ENCODE measurements at regions not wholly inside any gene's neighbourhood (a gene's known extent, or its start where the extent isn't known, plus 50 kb on each side); places are given as distances from the start of the nearest gene placed in this dataset.

DNA sequence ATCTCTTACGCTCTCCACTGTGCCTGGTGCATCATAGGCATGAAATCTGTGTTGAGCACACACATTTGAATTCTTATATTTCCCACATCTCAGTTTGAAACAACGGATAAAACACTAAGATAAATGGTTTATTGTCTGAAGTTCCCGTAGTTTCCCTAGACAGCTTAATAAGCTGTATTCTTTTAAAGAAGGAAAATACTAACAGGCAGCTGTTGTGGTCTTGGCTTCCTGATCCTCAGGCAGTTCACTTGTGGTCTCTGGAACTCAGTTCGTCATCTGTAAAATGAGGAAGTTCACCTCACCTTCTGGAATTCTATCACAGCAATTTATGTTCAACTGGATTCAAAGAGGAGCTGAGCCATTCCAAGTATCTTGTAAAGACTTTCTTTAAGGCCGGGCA, 1805.6 kb upstream of the TENM3 start:
- Histone ChIP-seq H3K27me3 (no peaks in the 10 kb centered on the region), H3K9me3 (no peaks in the 10 kb centered on the region), H3K27ac (no peak overlapping the region), H3K4me3 (no peak overlapping the region), H3K36me3 (no peaks in the 10 kb centered on the region), H3K4me1 (no peaks in the 10 kb centered on the region)
- ATAC-seq (no peak), DNase-seq (no peak)
- 65 to 82% (median 77%) methylated on average over 5 of the region's 5 CpGs for WGBS, 4 donors
- no peak for TF ChIP-seq POLR2A (IDR thresholded peaks at IDR 0.05)
- TF ChIP-seq, protein P1, sequence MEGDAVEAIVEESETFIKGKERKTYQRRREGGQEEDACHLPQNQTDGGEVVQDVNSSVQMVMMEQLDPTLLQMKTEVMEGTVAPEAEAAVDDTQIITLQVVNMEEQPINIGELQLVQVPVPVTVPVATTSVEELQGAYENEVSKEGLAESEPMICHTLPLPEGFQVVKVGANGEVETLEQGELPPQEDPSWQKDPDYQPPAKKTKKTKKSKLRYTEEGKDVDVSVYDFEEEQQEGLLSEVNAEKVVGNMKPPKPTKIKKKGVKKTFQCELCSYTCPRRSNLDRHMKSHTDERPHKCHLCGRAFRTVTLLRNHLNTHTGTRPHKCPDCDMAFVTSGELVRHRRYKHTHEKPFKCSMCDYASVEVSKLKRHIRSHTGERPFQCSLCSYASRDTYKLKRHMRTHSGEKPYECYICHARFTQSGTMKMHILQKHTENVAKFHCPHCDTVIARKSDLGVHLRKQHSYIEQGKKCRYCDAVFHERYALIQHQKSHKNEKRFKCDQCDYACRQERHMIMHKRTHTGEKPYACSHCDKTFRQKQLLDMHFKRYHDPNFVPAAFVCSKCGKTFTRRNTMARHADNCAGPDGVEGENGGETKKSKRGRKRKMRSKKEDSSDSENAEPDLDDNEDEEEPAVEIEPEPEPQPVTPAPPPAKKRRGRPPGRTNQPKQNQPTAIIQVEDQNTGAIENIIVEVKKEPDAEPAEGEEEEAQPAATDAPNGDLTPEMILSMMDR (IDR thresholded peaks at IDR 0.05): no peak
- intact Hi-C loops (cut with DNase I): no loop called here

- intact Hi-C loops (cut with DNase I): no loop called here
- Histone ChIP-seq H3K36me3 (no peaks in the 10 kb centered on the region), H3K4me1 (no peaks in the 10 kb centered on the region), H3K4me3 (no peak overlapping the region), H3K9me3 (no peaks in the 10 kb centered on the region), H3K27ac (no peak overlapping the region), H3K27me3 (no peaks in the 10 kb centered on the region)
- 54 to 65% (median 61%) methylated on average over 1 of the region's 1 CpG for WGBS, 4 donors
- TF ChIP-seq, protein P1 (IDR thresholded peaks at IDR 0.05): no peak
- TF ChIP-seq POLR2A (IDR thresholded peaks at IDR 0.05): no peak
- DNase-seq (no peak), ATAC-seq (no peak)
Measured at GRCh38 chr4:180448306-180448705, 1794.9 kb upstream of the TENM3 start.

GRCh38 chr4:180449395-180449956, 1793.7 kb upstream of the TENM3 start:
- Histone ChIP-seq H3K4me3 (no peak overlapping the region), H3K27ac (no peak overlapping the region), H3K36me3 (no peaks in the 10 kb centered on the region), H3K9me3 (no peaks in the 10 kb centered on the region), H3K4me1 (no peaks in the 10 kb centered on the region), H3K27me3 (no peaks in the 10 kb centered on the region)
- ATAC-seq (no peak), DNase-seq (no peak)
- 24 to 36% (median 27%) methylated on average over 6 of the region's 6 CpGs for WGBS, 4 donors
- no peak for TF ChIP-seq POLR2A (IDR thresholded peaks at IDR 0.05)
- TF ChIP-seq, protein P1 (IDR thresholded peaks at IDR 0.05): peak in 3 of 12 donors; percentile 12 to 18 (median 13)
- intact Hi-C loops (cut with DNase I): no loop called here

DNA sequence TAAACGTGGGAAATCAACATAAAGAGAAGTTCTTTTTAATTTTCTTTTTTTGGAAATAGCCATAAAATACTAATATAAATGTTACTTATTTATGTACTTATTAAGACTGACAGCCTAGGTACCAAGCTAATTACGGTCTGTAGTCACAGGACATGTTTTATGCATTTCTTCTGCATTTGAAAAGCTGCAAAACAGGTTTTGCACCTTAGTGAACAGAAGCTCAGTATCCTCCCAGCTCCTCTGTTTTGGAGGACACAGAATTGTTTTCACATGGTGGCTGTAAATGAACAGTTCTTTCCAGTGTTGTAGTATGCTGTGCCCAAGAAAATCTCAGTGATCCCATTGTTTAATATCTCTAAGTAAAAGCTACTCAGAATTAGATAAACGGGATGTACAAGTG, 1788.0 kb upstream of the TENM3 start:
- 57 to 66% (median 61%) methylated on average over 3 of the region's 3 CpGs for whole genome bisulfite sequencing, 4 donors
- TF ChIP-seq POLR2A (IDR thresholded peaks at IDR 0.05): no peak
- TF ChIP-seq, protein P1 (IDR thresholded peaks at IDR 0.05): no peak
- intact Hi-C loops (cut with DNase I): no loop called here
- DNase-seq (no peak), ATAC-seq (no peak)
- no peaks in the 10 kb centered on the region for H3K4me1 ChIP-seq
- no peaks in the 10 kb centered on the region for H3K36me3 ChIP-seq
- no peak overlapping the region for H3K4me3 ChIP-seq
- H3K27me3 ChIP-seq: no peaks in the 10 kb centered on the region
- no peaks in the 10 kb centered on the region for H3K9me3 ChIP-seq
- no peak overlapping the region for H3K27ac ChIP-seq

Measured in heart left ventricle (tissue), 16 donors.